Keratinocyte (primary cell): ENCODE measurements at regions not wholly inside any gene's neighbourhood (a gene's known extent, or its start where the extent isn't known, plus 50 kb on each side); places are given as distances from the start of the nearest gene placed in this dataset.

ENCODE experiments used
- DNase-seq: peaks from one replicate; pipeline ENCODE4 v3.0.0-alpha.2; 2011; ENCODE audit warnings: low read depth, missing footprints, low spot score
- FAIRE-seq: peaks from 2 replicates; lab custom pipeline; 2011; peaks lifted over from hg19 to GRCh38; lab: Jason Lieb, UNC
- H2AFZ ChIP-seq: 2 replicates; pipeline ENCODE4 v1.6.0; 2012; ENCODE audit warnings: low read length, control low read depth, inconsistent platforms; ENCODE audit not compliant: control insufficient read depth
- H3K27ac ChIP-seq: 2 replicates; pipeline ENCODE4 v1.5.1; 2011; ENCODE audit warnings: low read length; ENCODE audit not compliant: control insufficient read depth, insufficient read depth
- H3K27me3 ChIP-seq: 3 replicates; pipeline ENCODE4 v1.6.0; 2011; ENCODE audit warnings: low read length; ENCODE audit not compliant: control insufficient read depth, insufficient read depth; ENCODE audit errors: extremely low read depth
- H3K36me3 ChIP-seq, 2 experiments: 2 replicates in 1 of 2; 3 replicates in 1 of 2; pipeline ENCODE4 v1.5.1; 2011; ENCODE audit warnings: low read length in 2 of 2, mild to moderate bottlenecking in 1 of 2; ENCODE audit not compliant: control insufficient read depth in 2 of 2, insufficient read depth in 2 of 2; ENCODE audit errors: extremely low read depth in 1 of 2
- H3K4me1 ChIP-seq: 3 replicates; pipeline ENCODE4 v1.5.1; 2011; ENCODE audit warnings: low read length; ENCODE audit not compliant: control insufficient read depth, insufficient read depth; ENCODE audit errors: extremely low read depth
- H3K4me2 ChIP-seq: 3 replicates; pipeline ENCODE4 v1.6.0; 2011; ENCODE audit warnings: low read depth, low read length; ENCODE audit not compliant: control insufficient read depth, insufficient read depth; ENCODE audit errors: extremely low read depth
- H3K4me3 ChIP-seq, 3 experiments: fragments of 200-600 bp in 1 of 3; sonication (generic) in 1 of 3; 2 replicates in 2 of 3; 3 replicates in 1 of 3; pipeline ENCODE4 v1.5.1; 2011 to 2016; ENCODE audit warnings: low read length in 3 of 3, mild to moderate bottlenecking in 3 of 3, control low read depth in 2 of 3, inconsistent platforms in 1 of 3, low read depth in 1 of 3, mixed read lengths in 1 of 3, mixed run types in 1 of 3, moderate library complexity in 1 of 3; ENCODE audit not compliant: control insufficient read depth in 2 of 3, insufficient read depth in 2 of 3; ENCODE audit errors: extremely low read depth in 1 of 3
- H3K79me2 ChIP-seq: 2 replicates; pipeline ENCODE4 v1.6.0; 2012; ENCODE audit warnings: low read length; ENCODE audit not compliant: control insufficient read depth, insufficient read depth
- H3K9ac ChIP-seq: 3 replicates; pipeline ENCODE4 v1.6.0; 2011; ENCODE audit warnings: low read length; ENCODE audit not compliant: control insufficient read depth, insufficient read depth; ENCODE audit errors: extremely low read depth
- H3K9me1 ChIP-seq: 3 replicates; pipeline ENCODE4 v1.6.0; 2011; ENCODE audit warnings: low read length; ENCODE audit not compliant: control insufficient read depth, insufficient read depth; ENCODE audit errors: extremely low read depth
- H3K9me3 ChIP-seq: 2 replicates; pipeline ENCODE4 v1.5.1; 2012; ENCODE audit warnings: low read depth, low read length; ENCODE audit not compliant: control insufficient read depth
- H4K20me1 ChIP-seq: 3 replicates; pipeline ENCODE4 v1.6.0; 2011; ENCODE audit warnings: low read length; ENCODE audit not compliant: control insufficient read depth, insufficient read depth; ENCODE audit errors: extremely low read depth
- CTCF ChIP-seq, 3 experiments: IDR thresholded peaks in 1 of 3; conservative IDR thresholded peaks in 1 of 3; optimal IDR thresholded peaks in 1 of 3; 2 replicates in 2 of 3; 3 replicates in 1 of 3; pipeline versions ENCODE3 to v1.5.1; 2011; ENCODE audit warnings: low read length in 3 of 3, mild to moderate bottlenecking in 3 of 3, moderate library complexity in 2 of 3, control low read depth in 1 of 3, inconsistent platforms in 1 of 3; ENCODE audit not compliant: insufficient read depth in 2 of 3; ENCODE audit errors: extremely low read depth in 1 of 3
- EZH2 ChIP-seq: IDR thresholded peaks from one replicate; pipeline ENCODE4 v1.6.1; 2012; ENCODE audit warnings: inconsistent platforms, mild to moderate bottlenecking, low read length, moderate library complexity
- dilution Hi-C: fragments of 300-500 bp; cut with MboI; formaldehyde crosslinking; loops from one replicate; pipeline ENCODE4 v1.7.0; 2020; ENCODE audit warnings: low sequenced_read_pairs; ENCODE audit not compliant: extremely low pct_ligation_motif_present

GRCh38 chr2:120678251-120678650 lies 57.4 kb upstream of the GLI2 start:
- TF ChIP-seq CTCF (optimal IDR thresholded peaks at IDR 0.05 in 1 of 3, IDR thresholded peaks at IDR 0.05 in 1 of 3, conservative IDR thresholded peaks at IDR 0.05 in 1 of 3; ENCODE audit: extremely low read depth in 1 of 3, insufficient read depth in 2 of 3, low read length in 3 of 3) (peak in 1 of 3 experiments; percentile 8), EZH2 (no peak)
- Histone ChIP-seq H3K4me3 (no peak overlapping the region), H3K27me3 (peaks cover 9% of the 10 kb centered on the region), H3K9ac (no peak overlapping the region), H3K79me2 (no peaks in the 10 kb centered on the region), H3K36me3 (no peaks in the 10 kb centered on the region), H3K4me1 (no peaks in the 10 kb centered on the region), H3K27ac (no peak overlapping the region), H2AFZ (no peak overlapping the region), H3K9me1 (no peaks in the 10 kb centered on the region), H4K20me1 (no peaks in the 10 kb centered on the region), H3K4me2 (no peak overlapping the region), H3K9me3 (no peaks in the 10 kb centered on the region)
- DNase-seq: no peak
- dilution Hi-C loops: no loop called here
- FAIRE-seq: no peak

GRCh38 chr2:120678926-120679325 lies 56.7 kb upstream of the GLI2 start:
- H2AFZ ChIP-seq: no peak overlapping the region
- no peak overlapping the region for H3K4me3 ChIP-seq
- H3K4me2 ChIP-seq: no peak overlapping the region
- no peak overlapping the region for H3K9ac ChIP-seq
- H3K27me3 ChIP-seq: peaks cover 9% of the 10 kb centered on the region
- no peaks in the 10 kb centered on the region for H3K79me2 ChIP-seq
- TF ChIP-seq CTCF (optimal IDR thresholded peaks at IDR 0.05 in 1 of 3, IDR thresholded peaks at IDR 0.05 in 1 of 3, conservative IDR thresholded peaks at IDR 0.05 in 1 of 3; ENCODE audit: extremely low read depth in 1 of 3, insufficient read depth in 2 of 3, low read length in 3 of 3) (no peak), EZH2 (no peak)
- no peak for FAIRE-seq
- no peak for DNase-seq
- H3K36me3 ChIP-seq: no peaks in the 10 kb centered on the region
- dilution Hi-C loops: no loop called here
- H3K9me3 ChIP-seq: no peaks in the 10 kb centered on the region
- no peaks in the 10 kb centered on the region for H3K4me1 ChIP-seq
- H3K27ac ChIP-seq: no peak overlapping the region
- H3K9me1 ChIP-seq: no peaks in the 10 kb centered on the region
- no peaks in the 10 kb centered on the region for H4K20me1 ChIP-seq
